ENCODE measurements at regions not wholly inside any gene's neighbourhood (a gene's known extent, or its start where the extent isn't known, plus 50 kb on each side); places are given as distances from the start of the nearest gene placed in this dataset.

- no peak for TF ChIP-seq GATA1 (IDR thresholded peaks at IDR 0.05; ENCODE audit: low read depth, low read length)
- TF ChIP-seq POLR2A (IDR thresholded peaks at IDR 0.05; ENCODE audit: low read length) = no peak
- no peak for DNase-seq
These were observed 109.0 kb upstream of the ESRRG start for GRCh38 chr1:216832192-216832591.

GRCh38 chr1:216830424-216831210 lies 107.4 kb upstream of the ESRRG start:
- TF ChIP-seq GATA1 (IDR thresholded peaks at IDR 0.05; ENCODE audit: low read depth, low read length) = no peak
- TF ChIP-seq POLR2A (IDR thresholded peaks at IDR 0.05; ENCODE audit: low read length) = no peak
- DNase-seq = no peak

GRCh38 chr1:216827251-216827650 lies 104.0 kb upstream of the ESRRG start:
- DNase-seq = no peak
- no peak for TF ChIP-seq POLR2A (IDR thresholded peaks at IDR 0.05; ENCODE audit: low read length)
- no peak for TF ChIP-seq GATA1 (IDR thresholded peaks at IDR 0.05; ENCODE audit: low read depth, low read length)

- no peak for DNase-seq
- TF ChIP-seq POLR2A (IDR thresholded peaks at IDR 0.05; ENCODE audit: low read length) (no peak), GATA1 (IDR thresholded peaks at IDR 0.05; ENCODE audit: low read depth, low read length) (no peak)
These were observed 103.4 kb upstream of the ESRRG start for GRCh38 chr1:216826646-216827045.

GRCh38 chr1:216826214-216826613 lies 103.0 kb upstream of the ESRRG start:
- DNase-seq = no peak
- TF ChIP-seq POLR2A (IDR thresholded peaks at IDR 0.05; ENCODE audit: low read length) = no peak
- TF ChIP-seq GATA1 (IDR thresholded peaks at IDR 0.05; ENCODE audit: low read depth, low read length) = no peak

GRCh38 chr1:216825557-216825956 lies 102.3 kb upstream of the ESRRG start:
- no peak for DNase-seq

GRCh38 chr1:216824511-216824910 lies 101.3 kb upstream of the ESRRG start:
- DNase-seq = no peak
- TF ChIP-seq GATA1 (IDR thresholded peaks at IDR 0.05; ENCODE audit: low read depth, low read length) (no peak), POLR2A (IDR thresholded peaks at IDR 0.05; ENCODE audit: low read length) (no peak)

More at GRCh38 chr1:216825557-216825956, 102.3 kb upstream of the ESRRG start:
- TF ChIP-seq POLR2A (IDR thresholded peaks at IDR 0.05; ENCODE audit: low read length) = no peak
- TF ChIP-seq GATA1 (IDR thresholded peaks at IDR 0.05; ENCODE audit: low read depth, low read length) = no peak

- DNase-seq = no peak
- TF ChIP-seq GATA1 (IDR thresholded peaks at IDR 0.05; ENCODE audit: low read depth, low read length) = no peak
- no peak for TF ChIP-seq POLR2A (IDR thresholded peaks at IDR 0.05; ENCODE audit: low read length)
These were observed 100.5 kb upstream of the ESRRG start for GRCh38 chr1:216823731-216824130.

GRCh38 chr1:216822480-216822879 lies 99.3 kb upstream of the ESRRG start:
- no peak for TF ChIP-seq POLR2A (IDR thresholded peaks at IDR 0.05; ENCODE audit: low read length)
- TF ChIP-seq GATA1 (IDR thresholded peaks at IDR 0.05; ENCODE audit: low read depth, low read length) = no peak
- DNase-seq = no peak

GRCh38 chr1:216820345-216820744 lies 97.1 kb upstream of the ESRRG start:
- DNase-seq = no peak
- TF ChIP-seq GATA1 (IDR thresholded peaks at IDR 0.05; ENCODE audit: low read depth, low read length) = no peak
- TF ChIP-seq POLR2A (IDR thresholded peaks at IDR 0.05; ENCODE audit: low read length) = no peak

- no peak for DNase-seq
- no peak for TF ChIP-seq GATA1 (IDR thresholded peaks at IDR 0.05; ENCODE audit: low read depth, low read length)
- no peak for TF ChIP-seq POLR2A (IDR thresholded peaks at IDR 0.05; ENCODE audit: low read length)
These were observed 95.1 kb upstream of the ESRRG start for GRCh38 chr1:216818284-216818683.

GRCh38 chr1:216815260-216816131 lies 92.3 kb upstream of the ESRRG start:
- DNase-seq = no peak
- TF ChIP-seq POLR2A (IDR thresholded peaks at IDR 0.05; ENCODE audit: low read length) = no peak
- no peak for TF ChIP-seq GATA1 (IDR thresholded peaks at IDR 0.05; ENCODE audit: low read depth, low read length)

- DNase-seq = no peak
- no peak for TF ChIP-seq GATA1 (IDR thresholded peaks at IDR 0.05; ENCODE audit: low read depth, low read length)
- no peak for TF ChIP-seq POLR2A (IDR thresholded peaks at IDR 0.05; ENCODE audit: low read length)
These were observed 91.5 kb upstream of the ESRRG start for GRCh38 chr1:216814576-216815259.

- no peak for DNase-seq
- no peak for TF ChIP-seq GATA1 (IDR thresholded peaks at IDR 0.05; ENCODE audit: low read depth, low read length)
- TF ChIP-seq POLR2A (IDR thresholded peaks at IDR 0.05; ENCODE audit: low read length) = no peak
These were observed 89.7 kb upstream of the ESRRG start for GRCh38 chr1:216812966-216813365.
